RWPE2 (cell line): ENCODE measurements at regions not wholly inside any gene's neighbourhood (a gene's known extent, or its start where the extent isn't known, plus 50 kb on each side); places are given as distances from the start of the nearest gene placed in this dataset.

Experiments
- ATAC-seq: fragments of 200-7000 bp; cut with Tn5 transposase; 3 replicates; pipeline ENCODE4 v1.9.1; 2021; ENCODE audit warnings: low read depth
- DNase-seq: peaks from one replicate; pipeline ENCODE4 v3.0.0-alpha.2; 2020; ENCODE audit warnings: low spot score
- H3K27ac ChIP-seq: fragments of 450-650 bp; 2 replicates; pipeline ENCODE4 v1.5.1; 2017; ENCODE audit warnings: mild to moderate bottlenecking; ENCODE audit not compliant: poor library complexity, severe bottlenecking
- H3K27me3 ChIP-seq: fragments of 250-450 bp; sonication (Bioruptor Pico); 2 replicates; pipeline ENCODE4 v1.5.1; 2021; ENCODE audit warnings: mild to moderate bottlenecking, moderate library complexity; ENCODE audit not compliant: insufficient read depth, poor library complexity, severe bottlenecking
- H3K36me3 ChIP-seq: fragments of 250-450 bp; sonication (Bioruptor Pico); 2 replicates; pipeline ENCODE4 v1.5.1; 2020; ENCODE audit warnings: low read depth, mild to moderate bottlenecking, moderate library complexity
- H3K4me1 ChIP-seq: fragments of 250-450 bp; sonication (Bioruptor Pico); 2 replicates; pipeline ENCODE4 v1.5.1; 2021; ENCODE audit warnings: mild to moderate bottlenecking, moderate library complexity; ENCODE audit not compliant: insufficient read depth, poor library complexity, severe bottlenecking
- H3K4me3 ChIP-seq: fragments of 250-450 bp; sonication (Bioruptor Pico); 2 replicates; pipeline ENCODE4 v1.5.1; 2021; ENCODE audit warnings: mild to moderate bottlenecking, moderate library complexity; ENCODE audit not compliant: severe bottlenecking
- H3K9me3 ChIP-seq: fragments of 250-450 bp; sonication (Bioruptor Pico); 2 replicates; pipeline ENCODE4 v1.5.1; 2021; ENCODE audit warnings: mild to moderate bottlenecking, moderate library complexity; ENCODE audit not compliant: severe bottlenecking
- CTCF ChIP-seq: fragments of 450-650 bp; IDR thresholded peaks from one replicate; pipeline ENCODE4 v1.5.1; 2017; ENCODE audit warnings: mild to moderate bottlenecking, moderate library complexity; ENCODE audit not compliant: poor library complexity, severe bottlenecking

GRCh38 chr2:34604164-34604563 is 1005.1 kb upstream of the FAM98A start:
- Histone ChIP-seq H3K27ac (no peak overlapping the region), H3K36me3 (no peaks in the 10 kb centered on the region), H3K27me3 (no peaks in the 10 kb centered on the region), H3K9me3 (no peaks in the 10 kb centered on the region), H3K4me1 (no peaks in the 10 kb centered on the region), H3K4me3 (no peak overlapping the region)
- no peak for DNase-seq
- no peak for TF ChIP-seq CTCF
- no peak for ATAC-seq

GRCh38 chr2:34602262-34602661 is 1003.2 kb upstream of the FAM98A start:
- no peaks in the 10 kb centered on the region for H3K4me1 ChIP-seq
- no peak for TF ChIP-seq CTCF
- DNase-seq = no peak
- ATAC-seq = no peak
- no peak overlapping the region for H3K27ac ChIP-seq
- no peak overlapping the region for H3K4me3 ChIP-seq
- no peaks in the 10 kb centered on the region for H3K9me3 ChIP-seq
- no peaks in the 10 kb centered on the region for H3K27me3 ChIP-seq
- H3K36me3 ChIP-seq = no peaks in the 10 kb centered on the region

- DNase-seq (no peak), ATAC-seq (no peak)
- no peaks in the 10 kb centered on the region for H3K36me3 ChIP-seq
- H3K27ac ChIP-seq = no peak overlapping the region
- TF ChIP-seq CTCF = no peak
- H3K27me3 ChIP-seq = no peaks in the 10 kb centered on the region
- H3K4me1 ChIP-seq = no peaks in the 10 kb centered on the region
- H3K9me3 ChIP-seq = no peaks in the 10 kb centered on the region
- H3K4me3 ChIP-seq = no peak overlapping the region
Observed at GRCh38 chr2:34601561-34601960, 1002.5 kb upstream of the FAM98A start.

GRCh38 chr2:34578641-34579040 is 979.5 kb upstream of the FAM98A start:
- H3K36me3 ChIP-seq = no peaks in the 10 kb centered on the region
- no peaks in the 10 kb centered on the region for H3K9me3 ChIP-seq
- no peak for DNase-seq
- TF ChIP-seq CTCF = no peak
- no peak overlapping the region for H3K27ac ChIP-seq
- ATAC-seq = peak; percentile 93
- H3K27me3 ChIP-seq = no peaks in the 10 kb centered on the region
- H3K4me3 ChIP-seq = no peak overlapping the region
- peaks cover 3% of the 10 kb centered on the region for H3K4me1 ChIP-seq

- DNase-seq = no peak
- H3K36me3 ChIP-seq = no peaks in the 10 kb centered on the region
- H3K9me3 ChIP-seq = no peaks in the 10 kb centered on the region
- no peaks in the 10 kb centered on the region for H3K27me3 ChIP-seq
- TF ChIP-seq CTCF = peak; percentile 84
- H3K4me3 ChIP-seq = no peak overlapping the region
- ATAC-seq = peak; percentile 96
- H3K27ac ChIP-seq = no peak overlapping the region
- no peaks in the 10 kb centered on the region for H3K4me1 ChIP-seq
Observed at GRCh38 chr2:34570266-34570872, 971.3 kb upstream of the FAM98A start.
